Panc1 (cell line): ENCODE measurements at regions not wholly inside any gene's neighbourhood (a gene's known extent, or its start where the extent isn't known, plus 50 kb on each side); places are given as distances from the start of the nearest gene placed in this dataset.

Experiments used
- CTCF ChIP-seq: fragments of 450-650 bp; IDR thresholded peaks from 2 replicates; pipeline ENCODE4 v1.5.1; 2017; ENCODE audit warnings: mild to moderate bottlenecking
- POLR2AphosphoS5 ChIP-seq: IDR thresholded peaks from 2 replicates; pipeline ENCODE4 v1.6.1; 2012; ENCODE audit warnings: mild to moderate bottlenecking, low read depth, low read length, moderate library complexity
- REST ChIP-seq, 2 experiments: IDR thresholded peaks; 2 replicates each; pipeline ENCODE4 v1.6.1; 2011 to 2012; ENCODE audit warnings: low read depth in 2 of 2, control low read depth in 1 of 2, low read length in 1 of 2, mild to moderate bottlenecking in 1 of 2, moderate library complexity in 1 of 2; ENCODE audit not compliant: insufficient read depth in 1 of 2
- TCF7L2 ChIP-seq: IDR thresholded peaks from 2 replicates; pipeline ENCODE4 v1.6.1; 2011; ENCODE audit warnings: mild to moderate bottlenecking, low read depth, low read length, inconsistent platforms

GRCh38 chr5:110923971-110924370 lies 147.5 kb upstream of the TSLP start:
- TF ChIP-seq CTCF (no peak), REST (IDR thresholded peaks at IDR 0.05; ENCODE audit: insufficient read depth in 1 of 2, low read depth in 2 of 2, low read length in 1 of 2) (no peak), POLR2AphosphoS5 (no peak), TCF7L2 (no peak)
